ENCODE measurements at regions not wholly inside any gene's neighbourhood (a gene's known extent, or its start where the extent isn't known, plus 50 kb on each side); places are given as distances from the start of the nearest gene placed in this dataset.

DNA sequence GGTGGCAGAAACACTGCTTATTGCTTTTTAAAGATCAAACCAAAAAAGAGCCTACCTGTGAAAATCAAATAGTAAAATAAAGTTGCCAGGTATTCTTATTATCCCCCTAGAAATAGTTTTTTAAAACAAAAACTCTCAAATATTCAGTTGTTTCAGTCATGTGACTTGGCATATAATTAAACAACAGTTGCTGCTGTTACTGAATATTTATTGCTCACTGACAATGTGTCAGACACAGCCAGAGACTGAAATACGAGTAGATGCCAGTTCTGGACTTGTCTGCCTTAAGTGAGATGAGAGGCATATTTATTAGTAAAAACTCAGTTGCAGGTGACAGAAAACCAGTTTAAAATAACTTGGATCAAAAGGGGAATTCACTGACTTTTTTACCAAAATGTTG is 106.0 kb upstream of the RAB12 start:
- TF ChIP-seq, protein P1, sequence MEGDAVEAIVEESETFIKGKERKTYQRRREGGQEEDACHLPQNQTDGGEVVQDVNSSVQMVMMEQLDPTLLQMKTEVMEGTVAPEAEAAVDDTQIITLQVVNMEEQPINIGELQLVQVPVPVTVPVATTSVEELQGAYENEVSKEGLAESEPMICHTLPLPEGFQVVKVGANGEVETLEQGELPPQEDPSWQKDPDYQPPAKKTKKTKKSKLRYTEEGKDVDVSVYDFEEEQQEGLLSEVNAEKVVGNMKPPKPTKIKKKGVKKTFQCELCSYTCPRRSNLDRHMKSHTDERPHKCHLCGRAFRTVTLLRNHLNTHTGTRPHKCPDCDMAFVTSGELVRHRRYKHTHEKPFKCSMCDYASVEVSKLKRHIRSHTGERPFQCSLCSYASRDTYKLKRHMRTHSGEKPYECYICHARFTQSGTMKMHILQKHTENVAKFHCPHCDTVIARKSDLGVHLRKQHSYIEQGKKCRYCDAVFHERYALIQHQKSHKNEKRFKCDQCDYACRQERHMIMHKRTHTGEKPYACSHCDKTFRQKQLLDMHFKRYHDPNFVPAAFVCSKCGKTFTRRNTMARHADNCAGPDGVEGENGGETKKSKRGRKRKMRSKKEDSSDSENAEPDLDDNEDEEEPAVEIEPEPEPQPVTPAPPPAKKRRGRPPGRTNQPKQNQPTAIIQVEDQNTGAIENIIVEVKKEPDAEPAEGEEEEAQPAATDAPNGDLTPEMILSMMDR (IDR thresholded peaks at IDR 0.05), result no peak
- TF ChIP-seq, protein P2, sequence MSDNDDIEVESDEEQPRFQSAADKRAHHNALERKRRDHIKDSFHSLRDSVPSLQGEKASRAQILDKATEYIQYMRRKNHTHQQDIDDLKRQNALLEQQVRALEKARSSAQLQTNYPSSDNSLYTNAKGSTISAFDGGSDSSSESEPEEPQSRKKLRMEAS (CRISPR knock-in tag; IDR thresholded peaks at IDR 0.05), result no peak
